Upper lobe of left lung (tissue), 4 donors: ENCODE measurements at regions not wholly inside any gene's neighbourhood (a gene's known extent, or its start where the extent isn't known, plus 50 kb on each side); places are given as distances from the start of the nearest gene placed in this dataset.

Experiments used
- EP300 ChIP-seq, 4 donors: sonication (generic); formaldehyde crosslinking; IDR thresholded peaks; one replicate each; pipeline ENCODE4 v1.5.1; 2017; ENCODE audit warnings: antibody characterized with exemption in 4 of 4, control low read depth in 2 of 4
- POLR2A ChIP-seq, 4 donors: fragments of 450-650 bp; IDR thresholded peaks; one replicate each; pipeline ENCODE4 v1.5.1; 2016 to 2017; ENCODE audit warnings: antibody characterized with exemption in 4 of 4, mild to moderate bottlenecking in 2 of 4
- POLR2AphosphoS5 ChIP-seq, 2 donors: sonication (generic); formaldehyde crosslinking; IDR thresholded peaks; one replicate each; pipeline ENCODE4 v1.5.1; 2017; ENCODE audit warnings: antibody characterized with exemption in 2 of 2
- TF ChIP-seq, protein P1 (sequence below), 6 experiments: fragments of 450-650 bp in 4 of 6; fragments of 200-600 bp in 2 of 6; sonication (generic) in 2 of 6; IDR thresholded peaks; one replicate each; pipeline ENCODE4 v1.5.1; 2016 to 2019; ENCODE audit warnings: antibody characterized with exemption in 6 of 6

DNA sequence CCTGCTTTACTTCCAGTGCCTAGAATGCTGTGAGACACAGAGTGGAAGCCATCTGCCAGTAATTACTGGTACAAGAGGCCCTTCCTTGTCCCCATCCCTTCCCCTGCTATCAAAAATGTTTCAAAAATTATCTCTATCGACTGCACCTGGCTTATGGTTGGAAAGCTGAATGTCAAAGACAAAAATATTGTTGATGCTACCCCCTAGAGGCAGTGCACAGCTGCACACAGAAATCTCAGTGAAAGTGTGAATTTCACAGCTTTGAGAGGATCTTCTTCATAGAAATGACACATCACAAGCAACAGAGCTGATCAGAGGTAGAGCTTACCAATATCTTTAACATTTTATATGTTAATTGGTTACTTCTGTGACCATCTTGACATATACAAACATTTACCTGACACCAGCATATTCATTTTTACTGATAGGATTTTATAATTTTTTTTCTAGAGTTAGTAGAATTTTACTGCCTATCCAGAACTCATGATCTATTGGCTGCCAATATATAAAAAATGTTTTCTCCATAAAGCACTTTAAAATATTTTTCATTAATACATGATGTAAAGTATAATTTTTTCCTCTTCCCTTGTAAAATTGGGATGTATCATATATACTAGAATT is 138.0 kb downstream of the AACS start:
- TF ChIP-seq, protein P1, sequence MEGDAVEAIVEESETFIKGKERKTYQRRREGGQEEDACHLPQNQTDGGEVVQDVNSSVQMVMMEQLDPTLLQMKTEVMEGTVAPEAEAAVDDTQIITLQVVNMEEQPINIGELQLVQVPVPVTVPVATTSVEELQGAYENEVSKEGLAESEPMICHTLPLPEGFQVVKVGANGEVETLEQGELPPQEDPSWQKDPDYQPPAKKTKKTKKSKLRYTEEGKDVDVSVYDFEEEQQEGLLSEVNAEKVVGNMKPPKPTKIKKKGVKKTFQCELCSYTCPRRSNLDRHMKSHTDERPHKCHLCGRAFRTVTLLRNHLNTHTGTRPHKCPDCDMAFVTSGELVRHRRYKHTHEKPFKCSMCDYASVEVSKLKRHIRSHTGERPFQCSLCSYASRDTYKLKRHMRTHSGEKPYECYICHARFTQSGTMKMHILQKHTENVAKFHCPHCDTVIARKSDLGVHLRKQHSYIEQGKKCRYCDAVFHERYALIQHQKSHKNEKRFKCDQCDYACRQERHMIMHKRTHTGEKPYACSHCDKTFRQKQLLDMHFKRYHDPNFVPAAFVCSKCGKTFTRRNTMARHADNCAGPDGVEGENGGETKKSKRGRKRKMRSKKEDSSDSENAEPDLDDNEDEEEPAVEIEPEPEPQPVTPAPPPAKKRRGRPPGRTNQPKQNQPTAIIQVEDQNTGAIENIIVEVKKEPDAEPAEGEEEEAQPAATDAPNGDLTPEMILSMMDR (IDR thresholded peaks at IDR 0.05) = peak in 3 of 6 experiments; percentile 12 to 39 (median 35)
- TF ChIP-seq EP300 (IDR thresholded peaks at IDR 0.05) = no peak
- TF ChIP-seq POLR2A (IDR thresholded peaks at IDR 0.05) = no peak
- no peak for TF ChIP-seq POLR2AphosphoS5 (IDR thresholded peaks at IDR 0.05)
